Epithelial cell of esophagus (primary cell): ENCODE measurements at regions not wholly inside any gene's neighbourhood (a gene's known extent, or its start where the extent isn't known, plus 50 kb on each side); places are given as distances from the start of the nearest gene placed in this dataset.
"Not testable (repeated sequence)": the region's sequence is repeated elsewhere in the genome, so short reads cannot be mapped to it uniquely, and the experiment has no call there.

Experiments
- DNase-seq: peaks from one replicate; pipeline ENCODE4 v3.0.0; 2010; ENCODE audit warnings: low read depth
- H3K4me3 ChIP-seq: 2 replicates; pipeline ENCODE4 v1.5.1; 2011; ENCODE audit warnings: mild to moderate bottlenecking, low read length, control low read depth
- TF ChIP-seq, protein P1 (sequence below): IDR thresholded peaks from 2 replicates; pipeline ENCODE4 v1.5.1; 2011; ENCODE audit warnings: low read depth, mild to moderate bottlenecking, low read length, control low read depth, inconsistent platforms; ENCODE audit not compliant: insufficient read depth; ENCODE audit errors: missing control alignments

- TF ChIP-seq, protein P1, sequence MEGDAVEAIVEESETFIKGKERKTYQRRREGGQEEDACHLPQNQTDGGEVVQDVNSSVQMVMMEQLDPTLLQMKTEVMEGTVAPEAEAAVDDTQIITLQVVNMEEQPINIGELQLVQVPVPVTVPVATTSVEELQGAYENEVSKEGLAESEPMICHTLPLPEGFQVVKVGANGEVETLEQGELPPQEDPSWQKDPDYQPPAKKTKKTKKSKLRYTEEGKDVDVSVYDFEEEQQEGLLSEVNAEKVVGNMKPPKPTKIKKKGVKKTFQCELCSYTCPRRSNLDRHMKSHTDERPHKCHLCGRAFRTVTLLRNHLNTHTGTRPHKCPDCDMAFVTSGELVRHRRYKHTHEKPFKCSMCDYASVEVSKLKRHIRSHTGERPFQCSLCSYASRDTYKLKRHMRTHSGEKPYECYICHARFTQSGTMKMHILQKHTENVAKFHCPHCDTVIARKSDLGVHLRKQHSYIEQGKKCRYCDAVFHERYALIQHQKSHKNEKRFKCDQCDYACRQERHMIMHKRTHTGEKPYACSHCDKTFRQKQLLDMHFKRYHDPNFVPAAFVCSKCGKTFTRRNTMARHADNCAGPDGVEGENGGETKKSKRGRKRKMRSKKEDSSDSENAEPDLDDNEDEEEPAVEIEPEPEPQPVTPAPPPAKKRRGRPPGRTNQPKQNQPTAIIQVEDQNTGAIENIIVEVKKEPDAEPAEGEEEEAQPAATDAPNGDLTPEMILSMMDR = no peak
- no peak for DNase-seq
- H3K4me3 ChIP-seq = no peak overlapping the region
Observed at GRCh38 chr5:120932480-120932879, 468.4 kb downstream of the PRR16 start.

DNA sequence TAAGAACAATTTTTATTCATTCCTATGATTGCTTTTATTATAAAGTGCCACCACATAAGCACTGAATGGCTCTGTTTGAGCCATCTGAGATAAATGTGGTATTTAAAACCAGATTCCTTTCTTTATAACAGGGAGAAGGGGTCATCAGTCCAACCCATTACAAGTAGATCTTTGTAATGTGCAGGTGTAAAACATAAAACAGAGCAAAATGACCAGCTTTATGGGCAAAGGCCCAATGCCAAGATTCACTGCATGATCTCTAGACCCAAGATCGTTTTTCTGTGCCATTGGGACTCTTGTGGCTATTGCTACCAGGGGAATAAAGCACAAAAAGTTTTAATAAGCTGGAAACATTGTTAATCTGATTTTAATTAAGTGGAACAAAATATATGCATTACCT is 469.9 kb downstream of the PRR16 start:
- TF ChIP-seq, protein P1 = no peak
- H3K4me3 ChIP-seq = no peak overlapping the region
- no peak for DNase-seq

DNA sequence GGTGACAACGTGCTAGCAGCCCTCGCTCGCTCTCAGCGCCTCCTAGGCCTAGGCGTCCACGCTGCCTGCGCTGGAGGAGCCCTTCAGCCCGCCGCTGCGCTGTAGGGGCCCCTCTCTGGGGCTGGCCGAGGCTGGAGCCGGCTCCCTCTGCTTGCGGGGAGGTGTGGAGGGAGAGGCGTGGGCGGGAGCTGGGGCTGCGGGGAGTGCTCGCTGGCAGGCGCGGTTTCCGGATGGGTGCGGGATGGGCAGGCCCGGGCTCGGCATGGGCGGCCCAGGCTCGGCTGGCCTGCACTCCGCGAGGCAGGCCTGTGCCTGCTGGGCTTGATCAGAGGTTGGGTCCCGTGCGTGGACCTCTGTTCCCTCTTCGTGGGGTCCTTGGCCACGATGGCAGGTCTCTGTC is 472.6 kb downstream of the PRR16 start:
- TF ChIP-seq, protein P1 = no peak
- no peak overlapping the region for H3K4me3 ChIP-seq
- DNase-seq = no peak

DNA sequence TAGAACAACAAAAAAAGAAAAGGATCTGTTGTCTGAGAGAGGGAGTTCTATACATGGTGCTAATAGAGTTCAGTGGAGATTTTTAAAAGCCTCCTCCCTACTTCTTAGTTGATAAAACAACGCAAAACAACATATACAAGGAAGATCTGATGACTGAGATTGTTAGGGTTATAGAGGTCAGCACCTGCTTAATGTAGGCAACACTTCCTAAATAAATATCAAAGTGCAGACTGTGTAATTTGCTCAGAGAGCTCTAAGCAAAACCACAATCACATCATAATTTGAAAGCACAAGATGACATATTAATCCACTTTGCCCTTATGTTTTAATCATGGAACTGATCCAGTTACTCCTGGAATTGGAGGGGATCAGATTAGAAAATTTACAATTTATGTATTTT is 474.5 kb downstream of the PRR16 start:
- DNase-seq = no peak

DNA sequence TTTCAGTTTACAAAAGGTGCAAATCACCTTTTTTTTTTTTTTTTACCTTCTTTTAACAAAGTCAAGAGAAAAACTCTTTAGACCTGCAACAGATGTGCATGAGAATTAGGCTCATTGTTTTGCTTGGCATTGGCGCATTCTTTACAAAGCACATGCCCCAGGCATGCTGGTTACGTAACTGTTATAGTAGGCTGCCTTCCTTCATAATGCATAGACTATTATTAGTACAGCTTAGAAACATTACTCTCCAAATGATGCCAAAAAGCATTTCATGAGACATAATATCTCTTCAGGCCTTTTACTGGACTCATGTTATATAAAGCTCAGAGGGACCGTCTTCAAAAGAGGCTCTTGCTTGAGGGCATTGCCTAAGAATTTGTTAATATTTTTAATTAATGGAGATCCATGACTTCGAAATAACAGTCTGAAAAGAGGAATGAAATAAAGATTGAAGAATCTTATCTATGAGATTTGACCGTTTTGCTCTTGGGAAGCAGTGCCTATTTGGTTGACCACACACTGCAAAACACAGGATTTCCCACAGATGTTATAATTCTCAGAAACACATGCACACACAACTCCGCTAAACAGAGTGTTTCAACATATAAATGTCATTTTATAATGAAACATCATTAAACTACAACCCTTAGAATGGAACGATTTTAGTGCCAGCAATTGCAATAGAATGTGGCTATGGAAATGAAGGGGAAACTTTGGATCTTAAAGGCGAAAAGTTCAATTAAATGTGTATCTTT is 478.7 kb downstream of the PRR16 start:
- DNase-seq = peak; percentile 82
- TF ChIP-seq, protein P1 = no peak
- H3K4me3 ChIP-seq = no peak overlapping the region

More for the DNA sequence above, 474.5 kb downstream of the PRR16 start:
- H3K4me3 ChIP-seq = no peak overlapping the region
- TF ChIP-seq, protein P1 = no peak

- DNase-seq, H3K4me3 ChIP-seq: not testable (repeated sequence)
Observed at GRCh38 chr5:120949596-120949995, 485.5 kb downstream of the PRR16 start.

DNA sequence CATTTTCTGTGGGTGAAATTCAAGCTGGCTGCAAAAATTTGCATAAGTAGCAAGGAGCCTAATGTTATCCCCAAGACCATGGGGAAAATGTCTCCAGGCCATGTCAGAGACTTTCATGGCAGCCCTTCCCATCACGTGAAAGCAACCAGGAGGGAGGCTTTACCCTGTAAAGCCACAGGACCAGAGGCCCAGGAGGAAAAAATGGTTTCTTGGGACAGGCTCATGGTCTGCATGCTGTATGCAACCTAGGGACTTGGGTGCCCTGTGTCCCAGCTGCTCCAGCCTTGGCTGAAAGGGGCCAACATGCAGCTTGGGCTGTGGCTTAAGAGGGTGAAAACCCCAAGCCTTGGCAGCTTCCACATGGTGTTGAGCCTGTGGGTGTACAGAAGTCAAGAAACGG is 489.3 kb downstream of the PRR16 start:
- H3K4me3 ChIP-seq = not testable (repeated sequence)

GRCh38 chr5:120954255-120954654 is 490.2 kb downstream of the PRR16 start:
- DNase-seq = no peak
- TF ChIP-seq, protein P1 = no peak
- H3K4me3 ChIP-seq = no peak overlapping the region

More for the DNA sequence above, 489.3 kb downstream of the PRR16 start:
- not testable (repeated sequence) for DNase-seq
